ENCODE measurements at regions not wholly inside any gene's neighbourhood (a gene's known extent, or its start where the extent isn't known, plus 50 kb on each side); places are given as distances from the start of the nearest gene placed in this dataset.

DNA sequence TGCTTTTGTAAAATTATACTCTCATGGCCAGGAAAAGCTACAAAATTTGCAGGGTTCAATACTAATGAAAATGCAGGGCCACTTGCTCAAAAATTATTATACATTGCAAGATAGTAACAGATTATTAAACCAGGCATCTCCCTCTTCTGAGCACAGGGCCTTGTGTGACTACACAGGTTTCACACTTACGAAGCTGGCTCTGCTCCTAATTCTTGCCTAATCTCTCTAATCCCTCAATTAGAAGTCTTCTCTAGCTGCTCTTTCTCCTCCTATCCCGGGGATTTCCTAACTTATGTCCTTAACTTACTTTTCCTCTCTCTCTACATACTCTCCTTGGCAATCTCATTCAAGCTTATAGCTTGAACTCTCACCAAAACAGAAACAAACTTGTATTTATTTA, 168.3 kb downstream of the AREG start:
- TF ChIP-seq CTCF (IDR thresholded peaks at IDR 0.05; ENCODE audit: low read depth, low read length): no peak
- H3K4me1 ChIP-seq (ENCODE audit: low read depth): peaks cover 9% of the 10 kb centered on the region
- H3K27ac ChIP-seq: no peak overlapping the region
- peak in 1 of 2 donors; percentile 49 for DNase-seq (ENCODE audit: low read depth in 1 of 2, low spot score in 1 of 2)
- H3K27me3 ChIP-seq: no peaks in the 10 kb centered on the region
- no peaks in the 10 kb centered on the region for H3K36me3 ChIP-seq
- H3K4me3 ChIP-seq: no peak overlapping the region
- no peaks in the 10 kb centered on the region for H3K9me3 ChIP-seq (ENCODE audit: low read depth)

DNA sequence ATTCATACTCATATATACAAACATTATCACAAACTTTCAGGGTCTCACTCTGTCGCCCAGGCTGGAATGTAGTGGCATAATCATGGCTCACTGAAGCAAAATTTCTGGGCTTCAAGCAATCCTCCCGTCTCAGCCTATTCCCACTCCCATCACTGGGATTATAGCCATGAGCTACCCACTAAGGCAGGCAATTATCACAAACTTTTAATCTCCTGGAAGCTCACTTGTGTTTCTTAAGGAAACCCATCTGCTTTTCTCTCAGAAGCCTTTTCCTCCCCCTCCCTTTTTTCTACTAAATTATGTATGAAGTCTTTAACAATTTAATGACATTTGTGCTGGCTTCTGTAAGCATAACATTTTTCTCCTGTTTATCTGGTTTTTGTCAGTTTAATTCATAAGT, 170.5 kb downstream of the AREG start:
- Histone ChIP-seq H3K36me3 (no peaks in the 10 kb centered on the region), H3K27me3 (no peaks in the 10 kb centered on the region), H3K4me3 (no peak overlapping the region), H3K9me3 (ENCODE audit: low read depth) (no peaks in the 10 kb centered on the region), H3K4me1 (ENCODE audit: low read depth) (peaks cover 10% of the 10 kb centered on the region), H3K27ac (no peak overlapping the region)
- TF ChIP-seq CTCF (IDR thresholded peaks at IDR 0.05; ENCODE audit: low read depth, low read length): no peak
- no peak for DNase-seq (ENCODE audit: low read depth in 1 of 2, low spot score in 1 of 2)

DNA sequence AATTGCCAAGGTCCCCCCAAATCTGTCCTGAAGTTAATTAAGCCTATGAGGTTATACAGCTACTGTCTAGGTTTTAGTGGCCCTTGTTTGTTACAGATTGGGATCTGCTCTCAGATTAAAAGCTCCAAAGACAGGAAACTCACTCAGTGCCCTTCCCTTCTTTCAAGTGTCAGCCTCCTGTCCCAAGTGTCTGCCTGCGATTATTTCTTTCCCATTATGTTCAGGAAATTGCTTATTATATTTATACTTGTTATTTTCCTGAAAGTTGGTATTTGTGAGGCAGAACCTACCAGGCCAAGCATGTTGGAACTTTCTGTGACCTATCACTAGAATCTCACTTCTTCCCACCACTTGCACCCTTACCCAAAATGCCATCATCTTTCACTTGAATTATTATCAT, 173.2 kb downstream of the AREG start:
- Histone ChIP-seq H3K36me3 (no peaks in the 10 kb centered on the region), H3K4me3 (no peak overlapping the region), H3K27me3 (no peaks in the 10 kb centered on the region), H3K4me1 (ENCODE audit: low read depth) (peaks cover 13% of the 10 kb centered on the region), H3K9me3 (ENCODE audit: low read depth) (no peaks in the 10 kb centered on the region), H3K27ac (no peak overlapping the region)
- TF ChIP-seq CTCF (IDR thresholded peaks at IDR 0.05; ENCODE audit: low read depth, low read length): no peak
- no peak for DNase-seq (ENCODE audit: low read depth in 1 of 2, low spot score in 1 of 2)

DNA sequence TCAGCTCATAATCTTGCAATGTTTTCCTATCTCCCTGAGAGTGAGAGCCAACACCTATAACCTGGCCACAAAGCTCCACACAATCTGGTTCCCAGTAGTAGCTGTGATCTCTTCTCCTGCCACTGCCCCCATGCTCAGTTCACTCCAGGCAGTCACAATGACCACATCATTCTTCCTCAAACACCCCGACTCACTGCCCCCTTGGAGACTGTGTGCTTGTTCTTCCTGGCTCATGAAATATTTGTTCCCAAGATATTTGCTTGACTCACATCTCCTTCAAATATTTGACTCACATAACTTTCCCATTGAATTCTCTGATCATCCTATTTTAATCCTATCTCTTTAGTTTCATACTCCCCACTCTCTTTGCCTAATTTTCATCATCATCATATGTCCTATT, 173.7 kb downstream of the AREG start:
- Histone ChIP-seq H3K27ac (no peak overlapping the region), H3K27me3 (no peaks in the 10 kb centered on the region)

DNA sequence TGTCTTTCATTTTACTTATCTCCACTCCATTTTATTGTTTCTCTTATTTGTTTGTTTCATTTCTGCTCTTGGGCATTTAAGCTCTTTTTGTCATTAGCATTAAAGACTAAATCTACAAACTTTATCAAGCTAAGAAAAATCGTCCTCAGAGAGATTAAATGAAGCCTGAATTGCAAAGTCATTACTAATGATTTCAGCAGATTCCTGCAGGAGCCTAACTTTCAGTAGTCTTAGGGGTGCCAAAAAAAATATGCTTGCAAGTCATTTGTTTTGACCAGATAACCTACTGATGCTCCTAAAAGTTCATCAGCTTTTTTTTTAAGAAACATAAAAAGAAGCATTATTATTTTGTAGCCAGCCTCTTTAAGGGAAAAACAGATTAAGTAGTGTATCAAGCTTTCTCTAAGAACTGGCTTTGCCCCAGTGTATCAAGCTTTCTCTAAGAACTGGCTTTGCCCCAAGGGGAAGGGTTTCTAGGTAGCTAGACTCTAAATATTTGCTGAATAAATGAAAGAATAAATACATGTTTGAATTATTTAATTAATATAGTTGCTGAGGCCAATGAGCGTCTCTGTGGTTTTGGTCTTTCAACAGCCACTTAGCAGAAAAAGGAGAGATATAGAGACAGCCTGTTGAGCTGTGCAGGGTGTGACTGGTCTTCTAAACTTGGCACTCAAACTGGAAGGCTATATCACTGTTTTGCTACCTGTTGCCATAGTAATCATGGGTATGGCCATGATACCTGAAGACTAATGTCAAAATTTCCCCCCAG, 174.2 kb downstream of the BTC start:
- H3K4me1 ChIP-seq (ENCODE audit: low read depth): peaks cover 13% of the 10 kb centered on the region
- H3K27me3 ChIP-seq: no peaks in the 10 kb centered on the region
- H3K4me3 ChIP-seq: no peak overlapping the region
- H3K36me3 ChIP-seq: no peaks in the 10 kb centered on the region
- TF ChIP-seq CTCF (IDR thresholded peaks at IDR 0.05; ENCODE audit: low read depth, low read length): no peak
- no peak overlapping the region for H3K27ac ChIP-seq
- peak; percentile 11 to 76 for DNase-seq (ENCODE audit: low read depth in 1 of 2, low spot score in 1 of 2)
- H3K9me3 ChIP-seq (ENCODE audit: low read depth): no peaks in the 10 kb centered on the region

More for the DNA sequence above, 173.7 kb downstream of the AREG start:
- peak in 1 of 2 donors; percentile 60 for DNase-seq (ENCODE audit: low read depth in 1 of 2, low spot score in 1 of 2)
- Histone ChIP-seq H3K4me1 (ENCODE audit: low read depth) (peaks cover 13% of the 10 kb centered on the region), H3K4me3 (no peak overlapping the region), H3K36me3 (no peaks in the 10 kb centered on the region), H3K9me3 (ENCODE audit: low read depth) (no peaks in the 10 kb centered on the region)
- TF ChIP-seq CTCF (IDR thresholded peaks at IDR 0.05; ENCODE audit: low read depth, low read length): no peak

Measured in cardiac muscle cell (in vitro differentiated cells and primary cell).